ENCODE measurements at regions not wholly inside any gene's neighbourhood (a gene's known extent, or its start where the extent isn't known, plus 50 kb on each side); places are given as distances from the start of the nearest gene placed in this dataset.

DNA sequence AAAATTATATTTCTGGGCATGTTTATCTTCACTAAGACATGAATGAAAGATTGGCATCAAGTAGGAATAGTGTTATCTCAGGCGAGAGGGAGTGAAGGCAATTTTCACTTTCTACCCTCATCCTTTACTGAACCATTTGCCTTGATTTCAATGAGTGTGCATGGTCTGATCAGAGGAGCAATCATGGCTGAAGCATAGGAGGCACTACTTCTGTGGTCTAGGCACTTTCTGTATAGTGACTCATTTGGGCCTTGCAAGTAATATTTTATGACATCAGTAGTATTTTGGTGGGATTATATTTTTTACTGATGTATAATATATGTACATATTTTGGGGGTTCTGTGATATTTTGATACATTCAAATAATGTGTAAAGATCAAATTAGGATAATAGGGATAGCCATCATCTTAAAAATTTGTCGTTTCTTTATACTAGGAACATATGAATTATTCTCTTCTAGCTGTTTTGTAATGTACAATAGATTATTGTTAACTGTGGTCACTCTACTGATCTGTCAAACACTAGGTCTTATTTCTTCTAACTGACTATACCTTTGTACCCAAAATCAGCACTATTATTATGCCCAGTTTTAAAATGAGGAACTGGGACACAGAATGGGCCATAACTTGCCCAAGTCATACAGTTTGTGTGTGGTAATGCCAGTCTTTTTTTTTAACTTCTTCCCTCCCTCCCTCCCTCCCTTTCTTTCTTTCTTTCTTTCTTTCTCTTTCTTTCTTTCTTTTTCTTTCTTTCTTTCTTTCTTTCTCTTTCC, 101.9 kb downstream of the RAB11FIP2 start:
- TF ChIP-seq CTCF (IDR thresholded peaks at IDR 0.05; ENCODE audit: low read length) (no peak), EZH2 (IDR thresholded peaks at IDR 0.05; ENCODE audit: borderline replicate concordance, low read length) (no peak)

Measured in OCI-LY1 (cell line).